Breast epithelium (tissue), 3 donors: ENCODE measurements at regions not wholly inside any gene's neighbourhood (a gene's known extent, or its start where the extent isn't known, plus 50 kb on each side); places are given as distances from the start of the nearest gene placed in this dataset.

Experiments used
- CTCF ChIP-seq, 3 donors: fragments of 450-650 bp; IDR thresholded peaks; one replicate each; pipeline ENCODE4 v1.5.1; 2016 to 2017; ENCODE audit warnings: antibody characterized with exemption in 3 of 3, mild to moderate bottlenecking in 3 of 3, moderate library complexity in 3 of 3
- POLR2A ChIP-seq: fragments of 450-650 bp; IDR thresholded peaks from one replicate; pipeline ENCODE4 v1.6.1; 2016; ENCODE audit warnings: antibody characterized with exemption, mild to moderate bottlenecking, moderate library complexity
- POLR2AphosphoS5 ChIP-seq, 3 donors: sonication (generic); formaldehyde crosslinking; IDR thresholded peaks; one replicate each; pipeline ENCODE4 v1.6.1; 2017; ENCODE audit warnings: antibody characterized with exemption in 3 of 3

GRCh38 chr10:129056734-129057689, 410.0 kb upstream of the MGMT start:
- no peak for TF ChIP-seq POLR2A
- TF ChIP-seq POLR2AphosphoS5 (IDR thresholded peaks at IDR 0.05) = no peak
- TF ChIP-seq CTCF (IDR thresholded peaks at IDR 0.05) = no peak
